SHP77 (cell line): ENCODE measurements at regions not wholly inside any gene's neighbourhood (a gene's known extent, or its start where the extent isn't known, plus 50 kb on each side); places are given as distances from the start of the nearest gene placed in this dataset.
"Not testable (repeated sequence)": the region's sequence is repeated elsewhere in the genome, so short reads cannot be mapped to it uniquely, and the experiment has no call there.

ENCODE experiments used
- DNase-seq, 2 experiments: peaks; one replicate each; lab custom pipeline; 2025; lab: John Stamatoyannopoulos, UW

GRCh38 chr11:22920939-22921565, 60.8 kb upstream of the CCDC179 start:
- DNase-seq, result peak; percentile 25 to 31

GRCh38 chr11:22922672-22923071, 62.4 kb upstream of the CCDC179 start:
- DNase-seq, result no peak

GRCh38 chr11:22923561-22923960, 63.3 kb upstream of the CCDC179 start:
- DNase-seq, result no peak

GRCh38 chr11:22926341-22926740, 66.1 kb upstream of the CCDC179 start:
- DNase-seq, result no peak

GRCh38 chr11:22927793-22928192, 67.5 kb upstream of the CCDC179 start:
- DNase-seq, result no peak

GRCh38 chr11:22928207-22928917, 68.1 kb upstream of the CCDC179 start:
- DNase-seq, result no peak

- DNase-seq, result no peak
Observed at GRCh38 chr11:22930816-22931594, 70.7 kb upstream of the CCDC179 start.

- no peak for DNase-seq
Observed at GRCh38 chr11:22938691-22939090, 78.4 kb upstream of the CCDC179 start.

- not testable (repeated sequence) for DNase-seq
Observed at GRCh38 chr11:22941544-22941943, 81.3 kb upstream of the CCDC179 start.

- DNase-seq, result no peak
Observed at GRCh38 chr11:22957786-22958185, 97.5 kb upstream of the CCDC179 start.

GRCh38 chr11:22974251-22974650, 114.0 kb upstream of the CCDC179 start:
- no peak for DNase-seq

- DNase-seq, result no peak
Observed at GRCh38 chr11:22976146-22976545, 115.9 kb upstream of the CCDC179 start.

- DNase-seq, result no peak
Observed at GRCh38 chr11:22982903-22983302, 122.6 kb upstream of the CCDC179 start.

GRCh38 chr11:22984045-22984444, 123.8 kb upstream of the CCDC179 start:
- DNase-seq, result no peak

GRCh38 chr11:22989371-22989770, 129.1 kb upstream of the CCDC179 start:
- DNase-seq, result no peak

- DNase-seq, result no peak
Observed at GRCh38 chr11:22991196-22991595, 130.9 kb upstream of the CCDC179 start.

- no peak for DNase-seq
Observed at GRCh38 chr11:23006730-23007129, 146.5 kb upstream of the CCDC179 start.

- no peak for DNase-seq
Observed at GRCh38 chr11:23010790-23011335, 150.6 kb upstream of the CCDC179 start.

GRCh38 chr11:23012930-23013329, 152.7 kb upstream of the CCDC179 start:
- DNase-seq, result no peak

GRCh38 chr11:23013509-23013908, 153.2 kb upstream of the CCDC179 start:
- no peak for DNase-seq

GRCh38 chr11:23021287-23021863, 161.1 kb upstream of the CCDC179 start:
- no peak for DNase-seq

- DNase-seq, result no peak
Observed at GRCh38 chr11:23022854-23023253, 162.6 kb upstream of the CCDC179 start.
